ENCODE measurements at regions not wholly inside any gene's neighbourhood (a gene's known extent, or its start where the extent isn't known, plus 50 kb on each side); places are given as distances from the start of the nearest gene placed in this dataset.
"Not testable (repeated sequence)": the region's sequence is repeated elsewhere in the genome, so short reads cannot be mapped to it uniquely, and the experiment has no call there.

- ATAC-seq (no peak), DNase-seq (no peak)
- no peaks in the 10 kb centered on the region for H3K9me3 ChIP-seq
- no peak overlapping the region for H3K4me3 ChIP-seq
- no peaks in the 10 kb centered on the region for H3K4me1 ChIP-seq
- no peaks in the 10 kb centered on the region for H3K36me3 ChIP-seq
- TF ChIP-seq, protein P1, sequence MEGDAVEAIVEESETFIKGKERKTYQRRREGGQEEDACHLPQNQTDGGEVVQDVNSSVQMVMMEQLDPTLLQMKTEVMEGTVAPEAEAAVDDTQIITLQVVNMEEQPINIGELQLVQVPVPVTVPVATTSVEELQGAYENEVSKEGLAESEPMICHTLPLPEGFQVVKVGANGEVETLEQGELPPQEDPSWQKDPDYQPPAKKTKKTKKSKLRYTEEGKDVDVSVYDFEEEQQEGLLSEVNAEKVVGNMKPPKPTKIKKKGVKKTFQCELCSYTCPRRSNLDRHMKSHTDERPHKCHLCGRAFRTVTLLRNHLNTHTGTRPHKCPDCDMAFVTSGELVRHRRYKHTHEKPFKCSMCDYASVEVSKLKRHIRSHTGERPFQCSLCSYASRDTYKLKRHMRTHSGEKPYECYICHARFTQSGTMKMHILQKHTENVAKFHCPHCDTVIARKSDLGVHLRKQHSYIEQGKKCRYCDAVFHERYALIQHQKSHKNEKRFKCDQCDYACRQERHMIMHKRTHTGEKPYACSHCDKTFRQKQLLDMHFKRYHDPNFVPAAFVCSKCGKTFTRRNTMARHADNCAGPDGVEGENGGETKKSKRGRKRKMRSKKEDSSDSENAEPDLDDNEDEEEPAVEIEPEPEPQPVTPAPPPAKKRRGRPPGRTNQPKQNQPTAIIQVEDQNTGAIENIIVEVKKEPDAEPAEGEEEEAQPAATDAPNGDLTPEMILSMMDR (IDR thresholded peaks at IDR 0.05): no peak
- H3K27ac ChIP-seq: no peak overlapping the region
- intact Hi-C loops (cut with DNase I): no loop called here
- H3K27me3 ChIP-seq: no peaks in the 10 kb centered on the region
These were observed 83.6 kb upstream of the SEMA3C start for GRCh38 chr7:81002421-81002820.

GRCh38 chr7:80999771-81000170 lies 80.9 kb upstream of the SEMA3C start:
- Histone ChIP-seq H3K4me3 (no peak overlapping the region), H3K27me3 (no peaks in the 10 kb centered on the region), H3K27ac (no peak overlapping the region), H3K36me3 (no peaks in the 10 kb centered on the region), H3K9me3 (no peaks in the 10 kb centered on the region), H3K4me1 (no peaks in the 10 kb centered on the region)
- WGBS, 2 donors: 87 to 90% methylated on average over 2 of the region's 2 CpGs
- no peak for ATAC-seq
- TF ChIP-seq, protein P1 (IDR thresholded peaks at IDR 0.05): no peak
- intact Hi-C loops (cut with DNase I): no loop called here
- no peak for DNase-seq

DNA sequence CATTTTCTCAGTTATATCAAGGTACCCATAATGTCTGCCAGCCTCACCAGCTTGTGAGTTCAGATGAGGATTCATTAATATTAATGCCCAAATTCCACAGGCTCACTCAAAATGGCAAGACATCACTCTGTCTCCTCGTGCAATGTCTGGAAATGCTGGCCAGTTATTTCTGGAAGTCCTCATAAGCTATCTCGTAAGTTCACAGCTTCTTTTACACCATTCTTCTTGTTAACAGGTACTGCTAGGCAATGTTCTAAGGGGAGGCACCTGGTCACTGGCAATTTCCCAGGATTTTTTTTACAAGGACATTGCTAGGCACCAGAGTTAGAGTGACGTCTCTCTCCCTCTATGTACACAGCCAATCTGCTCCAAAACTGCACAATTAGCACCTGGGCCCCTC lies 80.2 kb upstream of the SEMA3C start:
- Histone ChIP-seq H3K4me1 (no peaks in the 10 kb centered on the region), H3K9me3 (no peaks in the 10 kb centered on the region), H3K4me3 (no peak overlapping the region), H3K36me3 (no peaks in the 10 kb centered on the region), H3K27me3 (no peaks in the 10 kb centered on the region), H3K27ac (no peak overlapping the region)
- WGBS, 2 donors: 75 to 79% methylated on average over 3 of the region's 3 CpGs
- TF ChIP-seq, protein P1 (IDR thresholded peaks at IDR 0.05): no peak
- intact Hi-C loops (cut with DNase I): no loop called here
- DNase-seq (no peak), ATAC-seq (no peak)

DNA sequence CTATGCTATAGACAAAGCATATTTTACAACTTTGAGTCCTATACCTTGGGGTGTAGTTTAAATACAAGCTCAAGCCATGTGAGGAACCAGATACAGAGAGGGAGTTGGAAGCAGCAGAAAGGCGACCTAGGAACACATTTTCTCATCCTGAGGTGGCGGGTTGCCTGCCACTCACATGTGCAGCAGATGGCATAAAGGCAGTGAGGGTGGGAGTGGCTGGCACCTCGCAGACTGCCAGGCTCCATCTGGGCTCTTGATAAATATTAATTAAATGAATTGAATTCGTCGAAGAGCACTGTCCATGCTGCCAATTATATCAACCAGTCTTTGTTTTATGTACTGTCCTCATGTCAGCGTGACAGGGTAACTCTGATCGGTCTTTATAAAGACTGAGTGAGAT lies 79.0 kb upstream of the SEMA3C start:
- H3K9me3 ChIP-seq: no peaks in the 10 kb centered on the region
- no peaks in the 10 kb centered on the region for H3K4me1 ChIP-seq
- DNase-seq (no peak), ATAC-seq (no peak)
- H3K36me3 ChIP-seq: no peaks in the 10 kb centered on the region
- WGBS, 2 donors: 88 to 90% methylated on average over 7 of the region's 7 CpGs
- TF ChIP-seq, protein P1 (IDR thresholded peaks at IDR 0.05): no peak
- H3K4me3 ChIP-seq: no peak overlapping the region
- no peak overlapping the region for H3K27ac ChIP-seq
- intact Hi-C loops (cut with DNase I): no loop called here
- H3K27me3 ChIP-seq: no peaks in the 10 kb centered on the region

- H3K27ac ChIP-seq; H3K36me3 ChIP-seq; H3K27me3 ChIP-seq; H3K9me3 ChIP-seq; H3K4me1 ChIP-seq; ATAC-seq; intact Hi-C loops (cut with DNase I); DNase-seq; H3K4me3 ChIP-seq: not testable (repeated sequence)
- WGBS, 2 donors: 85 to 95% methylated on average over 2 of the region's 2 CpGs
These were observed 77.4 kb upstream of the SEMA3C start for GRCh38 chr7:80996236-80996635.

All from heart right ventricle (tissue), 16 donors.